Fibroblast of pulmonary artery (primary cell): ENCODE measurements at regions not wholly inside any gene's neighbourhood (a gene's known extent, or its start where the extent isn't known, plus 50 kb on each side); places are given as distances from the start of the nearest gene placed in this dataset.

ENCODE experiments used
- DNase-seq: peaks from one replicate; pipeline ENCODE4 v3.0.0-alpha.2; 2010; ENCODE audit warnings: low read depth
- H3K4me3 ChIP-seq: replicated peaks from 2 replicates; pipeline ENCODE4 v1.5.1; 2011; ENCODE audit warnings: low read depth, mild to moderate bottlenecking, control low read depth, low read length, moderate library complexity
- TF ChIP-seq, protein P1 (sequence below): IDR thresholded peaks from 2 replicates; pipeline ENCODE4 v1.5.1; 2011; ENCODE audit warnings: mild to moderate bottlenecking, control low read depth, low read length, inconsistent platforms; ENCODE audit errors: missing control alignments

DNA sequence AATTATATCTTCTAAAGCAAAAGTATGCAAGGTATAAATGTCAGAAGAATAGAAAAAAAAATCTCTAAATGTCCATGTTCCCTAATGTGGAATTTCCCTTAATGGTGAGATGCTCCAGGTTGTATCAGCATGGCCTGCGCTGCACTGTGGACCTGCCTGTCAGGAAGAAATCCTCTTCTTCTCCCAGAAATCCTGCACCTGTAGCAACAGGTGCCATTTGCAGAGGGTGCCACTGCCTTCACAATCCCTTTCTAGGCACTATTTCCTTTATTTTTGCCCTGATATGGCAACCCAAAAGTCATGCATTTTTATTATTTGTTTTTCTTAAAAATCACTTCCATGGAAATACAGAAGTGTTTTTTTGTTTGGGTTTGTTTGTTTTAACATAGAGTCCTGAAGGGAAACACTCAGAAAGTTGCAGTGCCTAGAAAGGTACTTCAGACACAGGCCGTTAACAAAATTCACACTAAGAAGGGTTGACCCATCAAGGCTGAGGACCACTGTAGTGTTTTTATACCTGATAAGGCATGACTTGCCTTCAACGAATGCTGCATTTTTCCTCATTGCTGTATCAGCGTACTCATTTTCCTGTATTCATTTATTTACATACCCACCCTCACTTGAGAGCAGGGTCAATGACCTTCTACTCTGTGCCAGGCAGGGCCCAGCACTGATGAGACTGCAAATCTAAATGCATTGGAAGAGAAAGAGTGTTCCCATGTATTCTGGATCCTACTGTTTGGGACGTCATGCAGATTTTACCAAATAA, 177.8 kb downstream of the SNX18 start:
- TF ChIP-seq, protein P1, sequence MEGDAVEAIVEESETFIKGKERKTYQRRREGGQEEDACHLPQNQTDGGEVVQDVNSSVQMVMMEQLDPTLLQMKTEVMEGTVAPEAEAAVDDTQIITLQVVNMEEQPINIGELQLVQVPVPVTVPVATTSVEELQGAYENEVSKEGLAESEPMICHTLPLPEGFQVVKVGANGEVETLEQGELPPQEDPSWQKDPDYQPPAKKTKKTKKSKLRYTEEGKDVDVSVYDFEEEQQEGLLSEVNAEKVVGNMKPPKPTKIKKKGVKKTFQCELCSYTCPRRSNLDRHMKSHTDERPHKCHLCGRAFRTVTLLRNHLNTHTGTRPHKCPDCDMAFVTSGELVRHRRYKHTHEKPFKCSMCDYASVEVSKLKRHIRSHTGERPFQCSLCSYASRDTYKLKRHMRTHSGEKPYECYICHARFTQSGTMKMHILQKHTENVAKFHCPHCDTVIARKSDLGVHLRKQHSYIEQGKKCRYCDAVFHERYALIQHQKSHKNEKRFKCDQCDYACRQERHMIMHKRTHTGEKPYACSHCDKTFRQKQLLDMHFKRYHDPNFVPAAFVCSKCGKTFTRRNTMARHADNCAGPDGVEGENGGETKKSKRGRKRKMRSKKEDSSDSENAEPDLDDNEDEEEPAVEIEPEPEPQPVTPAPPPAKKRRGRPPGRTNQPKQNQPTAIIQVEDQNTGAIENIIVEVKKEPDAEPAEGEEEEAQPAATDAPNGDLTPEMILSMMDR = no peak
- no peak overlapping the region for H3K4me3 ChIP-seq
- no peak for DNase-seq

DNA sequence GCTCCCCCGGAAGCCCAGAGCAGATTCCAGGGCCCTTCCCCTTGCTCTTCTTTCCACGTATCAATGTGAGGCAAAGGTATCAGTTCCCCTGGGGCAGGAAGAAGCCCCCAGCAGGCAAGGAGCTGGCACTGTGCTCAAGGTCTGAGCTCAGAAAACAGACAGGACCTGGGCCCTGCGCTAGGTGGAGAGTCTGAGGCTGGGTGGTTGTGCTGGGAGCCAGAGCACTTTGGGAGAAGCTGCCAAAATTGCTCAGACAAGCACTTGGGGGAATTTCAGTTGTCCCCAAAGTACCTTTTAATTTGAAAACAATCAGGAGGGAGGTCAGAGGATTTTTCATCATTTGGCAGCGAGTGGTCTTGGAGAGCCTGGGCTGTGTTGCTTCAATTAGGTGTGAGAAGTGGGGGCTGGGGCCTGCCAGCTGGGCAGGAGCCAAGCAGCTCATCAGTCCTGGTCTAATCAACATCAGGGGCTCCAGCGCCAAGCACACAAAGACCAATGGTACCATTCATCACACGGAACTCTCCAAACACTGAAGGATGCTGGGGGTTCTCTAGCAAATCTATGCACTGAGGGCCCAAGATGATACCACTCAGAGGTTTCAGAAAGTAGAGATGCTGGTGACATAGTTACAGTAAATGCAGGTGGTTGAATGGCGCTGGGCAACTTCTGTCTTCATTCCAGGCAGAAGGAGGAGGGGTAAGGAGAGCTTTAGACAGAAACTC, 176.5 kb downstream of the SNX18 start:
- H3K4me3 ChIP-seq = no peak overlapping the region
- no peak for DNase-seq
- TF ChIP-seq, protein P1 = no peak

DNA sequence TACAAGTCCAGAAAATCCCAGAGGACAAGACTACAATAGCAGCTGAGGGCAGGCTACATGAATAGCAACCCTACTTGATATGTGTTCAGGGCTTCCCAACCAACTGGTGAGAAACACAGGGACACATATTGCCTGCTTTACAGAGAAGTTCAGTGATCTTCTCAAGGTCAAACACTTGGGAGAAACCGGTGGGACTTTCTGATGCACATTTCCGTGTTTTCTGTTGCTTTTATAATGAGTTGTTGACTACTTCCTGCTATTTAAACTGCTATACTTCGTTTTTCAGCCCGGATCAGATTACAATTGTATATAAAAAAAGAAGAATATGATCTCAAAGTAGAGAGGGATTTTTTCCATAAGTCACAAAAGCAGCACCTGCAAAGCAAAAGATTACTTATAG, 175.1 kb downstream of the SNX18 start:
- TF ChIP-seq, protein P1 = no peak
- no peak for DNase-seq

DNA sequence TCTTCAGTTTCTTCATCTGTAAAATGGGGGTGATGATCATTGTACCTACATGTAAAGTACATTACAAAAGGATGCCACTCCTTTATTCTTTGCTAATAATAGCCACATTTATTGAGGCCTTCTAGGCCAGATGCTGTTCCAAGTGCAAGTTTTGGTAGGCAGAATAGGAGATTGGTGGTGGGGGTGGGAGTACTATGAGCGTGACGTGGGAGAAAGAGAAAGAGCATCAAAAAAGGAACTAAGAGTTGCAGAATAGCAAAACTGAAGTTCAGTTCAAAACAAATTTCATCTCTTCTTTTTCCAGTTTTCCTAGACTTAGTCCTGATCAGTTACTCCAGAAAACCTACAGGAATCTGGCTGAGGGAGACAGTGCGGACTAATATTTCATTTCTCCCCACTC, 174.1 kb downstream of the SNX18 start:
- TF ChIP-seq, protein P1 = no peak
- no peak overlapping the region for H3K4me3 ChIP-seq
- no peak for DNase-seq

More for the DNA sequence above, 175.1 kb downstream of the SNX18 start:
- no peak overlapping the region for H3K4me3 ChIP-seq

DNA sequence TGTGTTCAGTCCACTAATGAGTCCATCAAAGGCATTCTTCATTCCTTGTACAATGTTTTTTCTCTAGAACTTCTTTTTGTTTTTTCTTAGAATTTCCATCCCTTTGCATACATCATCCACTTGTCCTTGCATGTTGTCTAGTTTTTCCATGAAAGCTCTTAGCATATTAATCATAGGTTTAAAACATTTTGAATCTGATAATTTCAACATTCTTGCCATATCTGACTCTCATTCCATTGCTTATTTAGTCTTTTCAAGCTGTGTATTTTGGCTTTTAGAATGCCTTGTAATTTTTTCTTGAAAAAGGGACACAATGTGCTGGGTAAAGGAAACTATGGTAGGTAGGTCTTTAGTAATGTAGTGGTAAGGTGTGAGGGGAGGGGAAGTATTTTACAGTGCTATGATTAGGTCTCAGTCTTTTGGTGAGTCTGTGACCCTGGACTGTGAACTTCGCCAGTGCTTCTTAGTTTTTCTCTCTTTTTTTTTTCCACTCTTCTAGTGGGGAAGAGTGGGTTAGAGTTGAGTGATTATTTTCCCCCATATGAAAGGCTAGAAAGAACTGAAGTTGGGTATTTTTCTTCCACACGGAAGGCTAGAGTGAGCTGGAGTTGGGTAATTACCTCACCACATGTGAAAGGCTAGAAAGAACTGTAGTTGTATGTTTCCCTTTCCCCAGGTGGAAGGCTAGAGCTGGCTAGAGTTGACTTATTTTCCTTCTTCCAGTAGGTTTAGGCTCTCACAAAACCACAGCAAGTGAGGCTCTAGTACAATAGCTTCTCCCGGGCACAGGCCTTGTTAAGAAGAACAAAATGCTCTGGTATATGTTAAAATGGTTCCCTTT, 172.1 kb downstream of the SNX18 start:
- DNase-seq = no peak
- TF ChIP-seq, protein P1 = no peak
- no peak overlapping the region for H3K4me3 ChIP-seq

DNA sequence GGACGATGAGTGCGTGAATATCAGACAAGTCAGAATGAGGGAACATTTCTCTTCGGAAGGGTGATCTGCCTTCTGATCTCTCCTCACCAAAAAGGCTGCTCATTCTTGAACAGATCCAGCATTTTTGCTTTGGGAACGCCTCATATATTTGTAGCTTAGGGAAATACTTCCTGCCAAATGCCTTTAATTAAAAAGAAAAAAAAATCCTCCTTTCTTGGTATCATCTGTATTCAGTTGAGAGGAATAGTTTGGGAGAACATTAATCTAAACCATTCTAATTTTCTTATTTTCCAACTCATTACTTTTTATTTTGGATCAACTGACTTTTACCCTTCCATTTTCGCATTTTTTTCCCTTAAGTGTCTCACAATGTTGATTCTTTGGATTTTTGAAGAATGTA, 163.4 kb downstream of the SNX18 start:
- TF ChIP-seq, protein P1 = no peak
- no peak overlapping the region for H3K4me3 ChIP-seq
- no peak for DNase-seq
